ENCODE measurements at regions not wholly inside any gene's neighbourhood (a gene's known extent, or its start where the extent isn't known, plus 50 kb on each side); places are given as distances from the start of the nearest gene placed in this dataset.

DNA sequence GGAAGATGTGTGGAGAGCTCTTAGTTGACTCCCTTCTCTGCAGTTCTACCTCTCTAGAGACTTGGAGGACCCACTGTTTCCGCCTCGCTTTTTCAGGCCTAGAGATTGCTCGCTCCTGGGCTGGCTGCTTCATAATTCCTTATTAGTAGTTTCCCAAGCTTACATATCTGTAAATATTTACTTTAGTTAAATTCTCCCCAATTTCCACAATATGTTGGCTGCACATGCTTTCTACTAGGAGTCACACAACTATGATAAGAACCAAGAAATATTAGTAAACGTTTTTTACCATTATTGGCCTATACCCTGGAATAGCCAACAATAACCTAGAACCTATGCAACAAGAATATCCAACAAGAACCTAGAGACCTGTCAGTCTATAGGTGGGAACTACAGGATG, 129.0 kb upstream of the RUNX1 start:
- Histone ChIP-seq H3K4me2 (ENCODE audit: low read length) (no peak overlapping the region), H3K27me3 (ENCODE audit: control insufficient read depth, low read length) (no peaks in the 10 kb centered on the region)
- TF ChIP-seq EZH2phosphoT487 (IDR thresholded peaks at IDR 0.05; ENCODE audit: borderline replicate concordance, low read length), result no peak
- TF ChIP-seq, protein P1, sequence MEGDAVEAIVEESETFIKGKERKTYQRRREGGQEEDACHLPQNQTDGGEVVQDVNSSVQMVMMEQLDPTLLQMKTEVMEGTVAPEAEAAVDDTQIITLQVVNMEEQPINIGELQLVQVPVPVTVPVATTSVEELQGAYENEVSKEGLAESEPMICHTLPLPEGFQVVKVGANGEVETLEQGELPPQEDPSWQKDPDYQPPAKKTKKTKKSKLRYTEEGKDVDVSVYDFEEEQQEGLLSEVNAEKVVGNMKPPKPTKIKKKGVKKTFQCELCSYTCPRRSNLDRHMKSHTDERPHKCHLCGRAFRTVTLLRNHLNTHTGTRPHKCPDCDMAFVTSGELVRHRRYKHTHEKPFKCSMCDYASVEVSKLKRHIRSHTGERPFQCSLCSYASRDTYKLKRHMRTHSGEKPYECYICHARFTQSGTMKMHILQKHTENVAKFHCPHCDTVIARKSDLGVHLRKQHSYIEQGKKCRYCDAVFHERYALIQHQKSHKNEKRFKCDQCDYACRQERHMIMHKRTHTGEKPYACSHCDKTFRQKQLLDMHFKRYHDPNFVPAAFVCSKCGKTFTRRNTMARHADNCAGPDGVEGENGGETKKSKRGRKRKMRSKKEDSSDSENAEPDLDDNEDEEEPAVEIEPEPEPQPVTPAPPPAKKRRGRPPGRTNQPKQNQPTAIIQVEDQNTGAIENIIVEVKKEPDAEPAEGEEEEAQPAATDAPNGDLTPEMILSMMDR (IDR thresholded peaks at IDR 0.05; ENCODE audit: low read depth, low read length, poor library complexity, severe bottlenecking), result no peak

DNA sequence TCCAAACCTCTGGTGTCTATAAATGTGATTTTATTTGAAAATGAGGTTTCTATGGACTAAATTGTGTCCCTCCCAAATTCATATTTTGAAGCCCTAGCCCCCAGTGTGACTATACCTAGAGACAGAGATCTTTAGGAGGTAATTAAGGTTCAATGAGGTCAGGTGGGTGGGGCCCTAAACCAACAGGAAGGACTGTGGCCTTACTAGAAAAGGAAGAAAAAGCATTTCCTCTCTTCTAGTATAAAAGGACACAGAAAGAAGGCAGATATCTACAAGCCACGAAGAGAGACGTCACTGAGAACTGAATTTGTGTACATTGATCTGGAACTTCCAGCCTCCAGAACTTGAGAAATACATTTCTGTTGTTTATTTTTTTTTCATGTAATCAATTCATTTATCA, 123.1 kb upstream of the RUNX1 start:
- no peaks in the 10 kb centered on the region for H3K9me2 ChIP-seq (replicated peaks; ENCODE audit: control insufficient read depth, low read length)
- peaks cover 34% of the 10 kb centered on the region for H3K4me1 ChIP-seq (ENCODE audit: control insufficient read depth, low read length)
- H3K27ac ChIP-seq (ENCODE audit: low read depth, low read length), result no peak overlapping the region
- peaks cover 3% of the 10 kb centered on the region; the same call in 1 of the 2 replicates for H3K9me3 ChIP-seq (ENCODE audit: control insufficient read depth, insufficient read depth, low read length)
- H3F3A ChIP-seq (ENCODE audit: control insufficient read depth, insufficient read depth), result no peaks in the 10 kb centered on the region
- H3K4me2 ChIP-seq (ENCODE audit: low read length), result peak overlapping the region; percentile 42
- peak overlapping the region; percentile 27; the same call in 1 of the 2 replicates for H3K4me3 ChIP-seq (ENCODE audit: low read length)
- TF ChIP-seq EZH2phosphoT487 (IDR thresholded peaks at IDR 0.05; ENCODE audit: borderline replicate concordance, low read length), result no peak
- TF ChIP-seq, protein P1 (IDR thresholded peaks at IDR 0.05; ENCODE audit: low read depth, low read length, poor library complexity, severe bottlenecking), result no peak
- H3K79me2 ChIP-seq (ENCODE audit: control insufficient read depth, low read length), result no peaks in the 10 kb centered on the region
- H4K20me1 ChIP-seq (ENCODE audit: control insufficient read depth, insufficient read depth, low read depth, low read length), result no peaks in the 10 kb centered on the region
- no peaks in the 10 kb centered on the region for H3K36me3 ChIP-seq (ENCODE audit: control insufficient read depth, low read length)
- H3K27me3 ChIP-seq (ENCODE audit: control insufficient read depth, low read length), result no peaks in the 10 kb centered on the region

More for the DNA sequence above, 129.0 kb upstream of the RUNX1 start:
- Histone ChIP-seq H3K36me3 (ENCODE audit: control insufficient read depth, low read length) (no peaks in the 10 kb centered on the region), H3F3A (ENCODE audit: control insufficient read depth, insufficient read depth) (no peaks in the 10 kb centered on the region), H3K9me3 (ENCODE audit: control insufficient read depth, insufficient read depth, low read length) (peaks cover 3% of the 10 kb centered on the region; the same call in 1 of the 2 replicates), H3K9me2 (replicated peaks; ENCODE audit: control insufficient read depth, low read length) (no peaks in the 10 kb centered on the region), H3K79me2 (ENCODE audit: control insufficient read depth, low read length) (no peaks in the 10 kb centered on the region), H3K4me1 (ENCODE audit: control insufficient read depth, low read length) (no peaks in the 10 kb centered on the region), H3K4me3 (ENCODE audit: low read length) (no peak overlapping the region), H4K20me1 (ENCODE audit: control insufficient read depth, insufficient read depth, low read depth, low read length) (no peaks in the 10 kb centered on the region), H3K27ac (ENCODE audit: low read depth, low read length) (no peak overlapping the region)

DNA sequence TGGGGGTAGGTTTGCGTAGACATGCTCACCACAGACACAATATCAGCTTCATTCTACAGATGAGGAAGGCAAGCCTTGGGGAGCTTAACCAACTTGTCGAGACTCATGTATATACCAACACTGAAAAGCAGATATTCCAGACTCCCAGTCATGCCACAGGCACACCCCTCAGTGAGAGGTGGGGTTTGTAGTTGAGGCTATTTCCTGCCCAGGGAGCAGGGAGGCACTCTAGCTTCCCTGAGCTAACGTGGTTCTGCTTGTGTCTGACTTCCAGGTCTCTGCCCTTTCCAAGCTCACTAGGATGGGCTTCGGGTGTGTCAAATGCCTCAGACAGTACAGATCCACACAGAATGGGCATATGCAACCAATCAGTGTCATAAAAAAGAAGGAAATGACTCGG, 122.3 kb upstream of the RUNX1 start:
- Histone ChIP-seq H4K20me1 (ENCODE audit: control insufficient read depth, insufficient read depth, low read depth, low read length) (no peaks in the 10 kb centered on the region), H3K9me3 (ENCODE audit: control insufficient read depth, insufficient read depth, low read length) (peaks cover 3% of the 10 kb centered on the region; the same call in 1 of the 2 replicates), H3F3A (ENCODE audit: control insufficient read depth, insufficient read depth) (no peaks in the 10 kb centered on the region), H3K4me3 (ENCODE audit: low read length) (no peak overlapping the region), H3K4me1 (ENCODE audit: control insufficient read depth, low read length) (peaks cover 34% of the 10 kb centered on the region), H3K4me2 (ENCODE audit: low read length) (no peak overlapping the region), H3K27ac (ENCODE audit: low read depth, low read length) (no peak overlapping the region), H3K9me2 (replicated peaks; ENCODE audit: control insufficient read depth, low read length) (no peaks in the 10 kb centered on the region), H3K79me2 (ENCODE audit: control insufficient read depth, low read length) (no peaks in the 10 kb centered on the region), H3K27me3 (ENCODE audit: control insufficient read depth, low read length) (no peaks in the 10 kb centered on the region), H3K36me3 (ENCODE audit: control insufficient read depth, low read length) (no peaks in the 10 kb centered on the region)
- TF ChIP-seq, protein P1 (IDR thresholded peaks at IDR 0.05; ENCODE audit: low read depth, low read length, poor library complexity, severe bottlenecking), result no peak
- no peak for TF ChIP-seq EZH2phosphoT487 (IDR thresholded peaks at IDR 0.05; ENCODE audit: borderline replicate concordance, low read length)

All from DOHH2 (cell line).